WERI-Rb-1 (cell line): ENCODE measurements at regions not wholly inside any gene's neighbourhood (a gene's known extent, or its start where the extent isn't known, plus 50 kb on each side); places are given as distances from the start of the nearest gene placed in this dataset.
A peak's percentile ranks its signal among the peaks of the same experiment; 100 is the strongest.

Source experiments
- DNase-seq: peaks from one replicate; pipeline ENCODE4 v3.0.0-alpha.2; 2020
- H3K27ac ChIP-seq: fragments of 250-450 bp; sonication (Bioruptor Pico); 2 replicates; pipeline ENCODE4 v1.5.1; 2020; ENCODE audit warnings: mild to moderate bottlenecking, moderate library complexity
- H3K27me3 ChIP-seq: fragments of 250-450 bp; sonication (Bioruptor Pico); 2 replicates; pipeline ENCODE4 v1.5.1; 2021; ENCODE audit warnings: mild to moderate bottlenecking, low read depth, moderate library complexity; ENCODE audit not compliant: insufficient read depth, severe bottlenecking
- H3K36me3 ChIP-seq: fragments of 250-450 bp; sonication (Bioruptor Pico); 2 replicates; pipeline ENCODE4 v1.5.1; 2020; ENCODE audit warnings: mild to moderate bottlenecking, moderate library complexity
- H3K4me3 ChIP-seq: 2 replicates; pipeline ENCODE4 v1.5.1; 2011; ENCODE audit warnings: low read depth, mild to moderate bottlenecking, control low read depth, low read length
- H3K9me3 ChIP-seq: fragments of 250-450 bp; sonication (Bioruptor Pico); 2 replicates; pipeline ENCODE4 v1.5.1; 2021; ENCODE audit warnings: mild to moderate bottlenecking, moderate library complexity; ENCODE audit not compliant: severe bottlenecking
- CTCF ChIP-seq: IDR thresholded peaks from 2 replicates; pipeline ENCODE4 v1.5.1; 2011; ENCODE audit warnings: low read depth, mild to moderate bottlenecking, control low read depth, inconsistent platforms, low read length

GRCh38 chr5:165834891-165835290, 2329.5 kb downstream of the MAT2B start:
- TF ChIP-seq CTCF, result no peak
- no peaks in the 10 kb centered on the region for H3K36me3 ChIP-seq
- H3K9me3 ChIP-seq, result no peaks in the 10 kb centered on the region
- H3K27me3 ChIP-seq, result no peaks in the 10 kb centered on the region
- DNase-seq, result no peak
- no peak overlapping the region for H3K4me3 ChIP-seq
- no peak overlapping the region for H3K27ac ChIP-seq

GRCh38 chr5:165836046-165836445, 2330.6 kb downstream of the MAT2B start:
- Histone ChIP-seq H3K9me3 (no peaks in the 10 kb centered on the region), H3K4me3 (no peak overlapping the region), H3K27me3 (no peaks in the 10 kb centered on the region), H3K27ac (no peak overlapping the region), H3K36me3 (no peaks in the 10 kb centered on the region)
- TF ChIP-seq CTCF, result no peak
- DNase-seq, result no peak

GRCh38 chr5:165837286-165837685, 2331.9 kb downstream of the MAT2B start:
- Histone ChIP-seq H3K9me3 (no peaks in the 10 kb centered on the region), H3K27me3 (no peaks in the 10 kb centered on the region), H3K4me3 (no peak overlapping the region), H3K36me3 (no peaks in the 10 kb centered on the region), H3K27ac (no peak overlapping the region)
- DNase-seq, result no peak
- TF ChIP-seq CTCF, result no peak

GRCh38 chr5:165844571-165844970, 2339.2 kb downstream of the MAT2B start:
- no peak for DNase-seq
- no peaks in the 10 kb centered on the region for H3K36me3 ChIP-seq
- H3K27ac ChIP-seq, result no peak overlapping the region
- H3K4me3 ChIP-seq, result no peak overlapping the region
- no peaks in the 10 kb centered on the region for H3K9me3 ChIP-seq
- TF ChIP-seq CTCF, result no peak
- H3K27me3 ChIP-seq, result no peaks in the 10 kb centered on the region

- peak; percentile 53 for DNase-seq
Observed at GRCh38 chr5:165858118-165858517, 2352.7 kb downstream of the MAT2B start.

More at GRCh38 chr5:165858118-165858517, 2352.7 kb downstream of the MAT2B start:
- no peak for TF ChIP-seq CTCF
- H3K27me3 ChIP-seq, result no peaks in the 10 kb centered on the region
- no peak overlapping the region for H3K27ac ChIP-seq
- H3K36me3 ChIP-seq, result no peaks in the 10 kb centered on the region
- no peak overlapping the region for H3K4me3 ChIP-seq
- no peaks in the 10 kb centered on the region for H3K9me3 ChIP-seq
